Left renal cortex interstitium (tissue), 4 donors: ENCODE measurements at regions not wholly inside any gene's neighbourhood (a gene's known extent, or its start where the extent isn't known, plus 50 kb on each side); places are given as distances from the start of the nearest gene placed in this dataset.
A peak's percentile ranks its signal among the peaks of the same experiment; 100 is the strongest.
"Not testable (repeated sequence)": the region's sequence is repeated elsewhere in the genome, so short reads cannot be mapped to it uniquely, and the experiment has no call there.

Experiments used
- DNase-seq, 4 donors: peaks; one replicate each; pipeline ENCODE4 v3.0.0-alpha.2; 2013; ENCODE audit warnings: low read depth in 4 of 4, low spot score in 2 of 4, missing footprints in 1 of 4

DNA sequence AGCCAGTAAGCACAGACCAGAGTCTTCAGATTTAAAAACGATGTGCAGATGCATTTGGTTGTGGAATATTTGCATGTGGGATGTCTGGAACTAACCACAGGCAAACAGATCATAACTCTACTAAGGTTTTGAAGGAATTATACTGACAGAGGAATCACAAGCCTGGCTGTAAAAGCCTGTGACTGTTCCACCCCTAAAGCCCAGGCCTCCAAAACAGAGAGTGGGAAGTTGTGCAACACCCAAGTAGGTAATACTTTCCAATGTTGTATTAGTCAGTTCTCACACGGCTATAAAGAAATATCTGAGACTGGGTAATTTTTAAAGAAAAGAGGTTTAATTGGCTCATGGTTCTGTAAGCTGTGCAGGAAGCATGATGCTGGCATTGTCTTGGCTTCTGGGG, 68.1 kb upstream of the DCD start:
- no peak for DNase-seq

DNA sequence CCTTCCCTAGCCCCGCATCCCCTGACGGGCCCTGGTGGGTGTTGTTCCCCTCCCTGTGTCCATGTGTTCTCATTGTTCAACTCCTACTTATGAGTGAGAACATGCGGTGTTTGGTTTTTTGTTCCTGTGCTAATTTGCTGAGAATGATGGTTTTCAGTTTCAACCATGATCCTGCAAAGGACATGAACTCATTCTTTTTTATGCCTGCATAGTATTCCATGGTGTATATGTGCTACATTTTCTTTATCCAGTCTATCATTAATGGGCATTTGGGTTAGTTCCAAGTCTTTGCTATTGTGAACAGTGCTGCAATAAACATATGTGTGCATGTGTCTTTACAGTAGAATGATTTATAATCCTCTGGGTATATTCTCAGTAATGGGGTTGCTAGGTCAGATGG, 65.7 kb upstream of the DCD start:
- DNase-seq, result not testable (repeated sequence)

DNA sequence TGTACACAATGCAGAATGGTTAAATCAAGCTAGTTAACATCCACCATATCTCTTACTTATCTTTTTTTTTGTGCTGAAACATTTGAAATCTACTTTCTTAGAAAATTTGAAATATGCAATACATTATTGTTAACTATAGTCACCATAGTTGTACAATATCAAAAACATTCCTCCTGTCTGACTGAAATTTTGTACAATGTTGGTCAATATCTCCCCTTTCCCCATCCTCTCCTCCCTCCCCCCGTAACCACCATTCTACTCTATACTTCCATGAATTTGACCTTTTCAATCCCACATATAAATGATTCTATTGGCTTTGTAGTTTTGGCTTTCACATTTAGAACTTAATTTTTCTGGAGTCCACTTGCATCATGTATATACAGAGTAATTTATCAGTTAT, 63.5 kb upstream of the DCD start:
- DNase-seq, result no peak

DNA sequence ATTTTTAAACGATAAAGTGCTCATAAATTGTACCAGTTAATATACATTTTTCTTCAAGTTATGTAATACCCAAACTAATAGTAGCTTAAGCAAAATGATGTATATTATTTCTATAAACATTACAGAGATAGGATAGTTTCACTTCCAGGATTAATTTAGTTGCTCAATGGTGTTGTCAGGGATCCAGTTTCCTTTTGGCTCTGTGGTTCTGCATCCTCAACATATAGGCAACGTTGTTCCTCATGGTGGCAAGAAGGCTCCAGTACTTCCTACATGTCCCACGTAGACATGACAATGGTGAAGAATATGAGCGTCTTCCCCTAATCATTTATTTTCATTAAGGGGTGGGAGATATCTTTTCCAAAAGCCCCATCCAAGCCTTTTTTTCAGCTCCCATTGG, 60.7 kb upstream of the DCD start:
- no peak for DNase-seq

DNA sequence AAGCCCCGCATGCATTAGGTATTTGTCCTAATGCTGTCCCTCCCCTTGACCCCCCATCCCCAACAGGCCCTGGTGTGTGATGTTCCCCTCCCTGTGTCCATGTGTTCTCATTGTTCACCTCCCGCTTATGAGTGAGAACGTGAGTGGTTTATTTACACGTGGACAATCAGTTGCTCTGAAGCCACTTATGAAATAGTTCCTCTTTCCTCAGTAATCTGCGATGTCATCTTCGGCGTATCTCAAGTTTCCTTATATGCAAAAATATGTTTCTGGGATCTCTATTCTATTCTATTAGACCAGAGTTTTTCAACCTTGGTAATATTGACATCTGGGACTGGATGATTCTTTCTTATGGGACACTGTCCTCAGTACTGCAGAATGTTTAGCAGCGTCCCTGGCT, 56.0 kb upstream of the DCD start:
- no peak for DNase-seq

DNA sequence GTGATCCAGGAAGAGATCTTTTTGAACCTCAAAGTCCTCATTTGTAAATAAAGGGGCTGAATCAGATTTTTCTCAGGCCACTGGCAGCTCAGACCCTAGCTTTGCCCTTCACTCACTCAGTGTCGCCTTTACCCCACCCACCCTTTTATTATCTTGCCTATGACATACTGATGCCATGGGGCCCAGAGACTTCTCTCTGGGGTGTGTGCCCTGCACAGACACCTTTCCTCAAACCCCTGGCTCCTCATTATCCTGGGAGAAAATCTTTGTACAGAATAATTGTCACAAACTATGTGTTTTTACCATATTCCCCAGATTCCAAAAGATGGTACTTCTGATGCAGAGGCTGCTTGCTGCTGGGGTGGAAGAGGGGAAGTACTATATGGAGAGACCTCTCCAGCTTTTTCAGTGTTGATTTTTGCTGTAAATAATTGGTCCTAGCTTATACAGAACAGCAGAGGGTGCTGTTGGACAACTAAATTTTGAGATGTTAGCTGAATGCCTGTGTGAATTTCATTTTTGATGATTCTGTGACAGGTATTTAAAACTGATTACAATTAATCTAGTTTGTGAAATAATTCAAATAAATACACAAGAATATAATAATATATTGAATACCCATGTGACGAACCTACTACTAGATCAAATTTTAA, 53.9 kb upstream of the DCD start:
- DNase-seq, result peak in 1 of 4 donors; percentile 18

DNA sequence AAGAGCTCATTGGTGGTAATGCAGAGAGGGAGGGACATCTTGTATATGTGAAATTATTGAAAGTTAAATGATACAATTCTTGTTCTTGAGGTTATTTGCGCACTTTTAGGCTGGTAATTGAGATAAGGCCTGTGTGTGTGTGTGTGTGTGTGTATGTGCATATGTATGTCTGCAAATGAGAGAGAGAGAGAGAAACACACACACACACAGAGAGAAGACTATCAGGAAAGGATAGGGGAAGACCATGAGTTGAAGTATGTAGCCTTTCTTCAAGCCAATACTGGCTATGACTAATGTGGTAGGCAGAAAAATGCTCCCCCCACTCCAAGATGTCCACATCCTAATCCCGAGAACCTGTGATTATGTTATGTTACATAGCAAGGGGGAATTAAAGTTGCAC, 52.7 kb upstream of the DCD start:
- no peak for DNase-seq

DNA sequence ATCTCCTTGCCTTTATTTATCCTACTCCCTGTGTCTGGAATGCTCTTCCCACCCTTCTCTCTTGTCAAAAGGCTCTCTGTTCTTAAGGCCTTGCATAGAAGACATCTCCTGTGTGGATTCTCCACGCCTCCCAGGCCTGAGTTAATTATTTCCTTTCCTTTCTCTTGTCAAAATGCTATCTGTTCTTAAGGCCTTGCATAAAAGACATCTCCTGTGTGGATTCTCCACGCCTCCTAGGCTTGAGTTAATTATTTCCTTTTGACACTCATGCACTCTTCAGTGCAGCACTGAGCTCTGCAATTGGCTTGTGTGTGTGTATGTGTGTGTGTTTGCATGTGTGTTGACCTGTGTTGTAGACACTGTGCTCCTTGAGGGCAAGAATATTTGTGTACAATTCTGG, 52.1 kb upstream of the DCD start:
- no peak for DNase-seq
